ENCODE measurements at regions not wholly inside any gene's neighbourhood (a gene's known extent, or its start where the extent isn't known, plus 50 kb on each side); places are given as distances from the start of the nearest gene placed in this dataset.

GRCh38 chr3:197407053-197407452 lies 108.6 kb upstream of the DLG1 start:
- no peak overlapping the region for H3K27ac Mint-ChIP-seq
- H3K4me1 ChIP-seq (ENCODE audit: control insufficient read depth in 2 of 2, insufficient read depth in 2 of 2, low read length in 2 of 2), result no peaks in the 10 kb centered on the region
- ChIA-PET CTCF (interaction anchor here (0.6 kb wide), 1 partner anchor 1186 kb away, joined by 4 read pairs; no protein-coding TSS in a partner anchor), POLR2A (no interaction called here)
- no peaks in the 10 kb centered on the region for H3K79me2 ChIP-seq (ENCODE audit: control insufficient read depth, insufficient read depth, low read length)
- H3K4me2 ChIP-seq (replicated peaks; ENCODE audit: low read depth, low read length, poor library complexity, severe bottlenecking), result no peak overlapping the region
- H3K9me3 Mint-ChIP-seq (ENCODE audit: insufficient read depth), result no peaks in the 10 kb centered on the region
- H3K9ac ChIP-seq (ENCODE audit: low read length), result no peak overlapping the region
- no peaks in the 10 kb centered on the region for H4K20me1 ChIP-seq (ENCODE audit: control insufficient read depth, insufficient read depth, low read length, poor library complexity, severe bottlenecking)
- H3K27me3 ChIP-seq (replicated peaks in 1 of 4; ENCODE audit: control extremely low read depth in 1 of 4, control insufficient read depth in 3 of 4, insufficient read depth in 4 of 4, low read length in 3 of 4), result peaks cover 0 to 3% (median 0%) of the 10 kb centered on the region in 4 experiments
- H3K9me3 ChIP-seq (ENCODE audit: control extremely low read depth in 1 of 3, control insufficient read depth in 2 of 3, insufficient read depth in 1 of 3, low read length in 2 of 3), result peaks cover 0 to 9% (median 0%) of the 10 kb centered on the region in 3 donors
- no peak overlapping the region for H2AFZ ChIP-seq (ENCODE audit: insufficient read depth, low read depth, low read length, poor library complexity, severe bottlenecking)
- no peak overlapping the region for H3K27ac ChIP-seq (ENCODE audit: low read length in 2 of 2)
- no peak overlapping the region for H3K4me3 Mint-ChIP-seq
- no peak overlapping the region for H3K4me3 ChIP-seq (ENCODE audit: control extremely low read depth in 1 of 5, extremely low read depth in 1 of 5, insufficient read depth in 1 of 5, low read depth in 2 of 5, low read length in 4 of 5)
- no peak for DNase-seq
- no peak for ATAC-seq (ENCODE audit: low read depth)
- no peaks in the 10 kb centered on the region for H3K36me3 ChIP-seq (replicated peaks in 1 of 2; ENCODE audit: control extremely low read depth in 1 of 2, control insufficient read depth in 1 of 2, extremely low read depth in 1 of 2, insufficient read depth in 2 of 2, low read length in 1 of 2)
- no peaks in the 10 kb centered on the region for H3K4me1 Mint-ChIP-seq
- 95% methylated on average over 15 of the region's 15 CpGs for WGBS (ENCODE audit: insufficient coverage)
- no peak for TF ChIP-seq CTCF (IDR thresholded peaks at IDR 0.05)
- TF ChIP-seq EZH2 (IDR thresholded peaks at IDR 0.05; ENCODE audit: borderline replicate concordance, insufficient read depth, low read depth, low read length, poor library complexity, severe bottlenecking), result no peak
- H3K27me3 Mint-ChIP-seq, result peaks cover 25% of the 10 kb centered on the region
- intact Hi-C loops (cut with micrococcal nuclease), result no loop called here

- DNase-seq (no peak), ATAC-seq (ENCODE audit: low read depth) (no peak)
- Histone ChIP-seq H3K9ac (ENCODE audit: low read length) (no peak overlapping the region), H3K27ac (ENCODE audit: low read length in 2 of 2) (no peak overlapping the region), H3K4me1 (ENCODE audit: control insufficient read depth in 2 of 2, insufficient read depth in 2 of 2, low read length in 2 of 2) (no peaks in the 10 kb centered on the region), H3K79me2 (ENCODE audit: control insufficient read depth, insufficient read depth, low read length) (no peaks in the 10 kb centered on the region), H3K9me3 (ENCODE audit: control extremely low read depth in 1 of 3, control insufficient read depth in 2 of 3, insufficient read depth in 1 of 3, low read length in 2 of 3) (peaks cover 0 to 9% (median 0%) of the 10 kb centered on the region in 3 donors), H3K4me2 (replicated peaks; ENCODE audit: low read depth, low read length, poor library complexity, severe bottlenecking) (no peak overlapping the region), H4K20me1 (ENCODE audit: control insufficient read depth, insufficient read depth, low read length, poor library complexity, severe bottlenecking) (no peaks in the 10 kb centered on the region), H2AFZ (ENCODE audit: insufficient read depth, low read depth, low read length, poor library complexity, severe bottlenecking) (no peak overlapping the region), H3K4me3 (ENCODE audit: control extremely low read depth in 1 of 5, extremely low read depth in 1 of 5, insufficient read depth in 1 of 5, low read depth in 2 of 5, low read length in 4 of 5) (no peak overlapping the region), H3K36me3 (replicated peaks in 1 of 2; ENCODE audit: control extremely low read depth in 1 of 2, control insufficient read depth in 1 of 2, extremely low read depth in 1 of 2, insufficient read depth in 2 of 2, low read length in 1 of 2) (no peaks in the 10 kb centered on the region), H3K27me3 (replicated peaks in 1 of 4; ENCODE audit: control extremely low read depth in 1 of 4, control insufficient read depth in 3 of 4, insufficient read depth in 4 of 4, low read length in 3 of 4) (peaks cover 0 to 3% (median 0%) of the 10 kb centered on the region in 4 experiments)
- WGBS (ENCODE audit: insufficient coverage), result 37% methylated on average over 6 of the region's 7 CpGs
- no peaks in the 10 kb centered on the region for H3K4me1 Mint-ChIP-seq
- TF ChIP-seq EZH2 (IDR thresholded peaks at IDR 0.05; ENCODE audit: borderline replicate concordance, insufficient read depth, low read depth, low read length, poor library complexity, severe bottlenecking) (no peak), CTCF (IDR thresholded peaks at IDR 0.05) (no peak)
- CTCF ChIA-PET, result no interaction called here
- no peak overlapping the region for H3K4me3 Mint-ChIP-seq
- POLR2A ChIA-PET, result no interaction called here
- no peaks in the 10 kb centered on the region for H3K9me3 Mint-ChIP-seq (ENCODE audit: insufficient read depth)
- intact Hi-C loops (cut with micrococcal nuclease), result no loop called here
- no peak overlapping the region for H3K27ac Mint-ChIP-seq
- H3K27me3 Mint-ChIP-seq, result peaks cover 25% of the 10 kb centered on the region
These were observed 107.9 kb upstream of the DLG1 start for GRCh38 chr3:197406266-197406665.

Measured in B cell (primary cell).